ENCODE measurements at regions not wholly inside any gene's neighbourhood (a gene's known extent, or its start where the extent isn't known, plus 50 kb on each side); places are given as distances from the start of the nearest gene placed in this dataset.

DNA sequence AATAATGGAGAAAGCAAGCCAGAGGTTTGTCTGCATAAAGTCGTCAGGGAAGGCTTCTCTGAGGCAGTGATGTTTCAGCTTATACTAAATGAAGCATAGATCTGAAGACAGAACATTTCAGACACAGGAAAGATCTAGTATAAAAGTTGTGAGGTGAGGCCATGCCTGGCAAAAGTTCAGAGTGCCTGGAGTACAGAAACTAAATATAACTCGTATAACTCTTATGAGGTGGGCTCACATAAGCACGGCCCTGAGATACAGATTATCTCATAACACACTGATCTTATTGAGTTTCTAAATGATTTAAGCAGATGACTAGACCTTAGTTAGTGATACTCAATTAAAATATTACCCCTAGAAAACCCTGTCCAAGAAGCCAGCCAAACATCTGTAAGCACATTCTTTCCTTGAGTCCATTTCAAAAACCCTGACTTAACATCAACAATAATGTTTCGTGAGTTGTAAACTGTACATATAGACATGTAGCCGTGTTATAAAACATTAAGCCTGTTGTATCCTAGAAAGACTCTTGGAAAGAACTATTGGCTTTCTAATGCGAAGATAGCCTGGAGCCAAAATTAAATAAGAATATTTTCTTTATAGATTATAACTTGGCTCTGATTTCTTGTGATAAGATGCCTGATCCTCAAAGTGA is 667.6 kb downstream of the TENT5A start:
- TF ChIP-seq POLR2AphosphoS5 (IDR thresholded peaks at IDR 0.05; ENCODE audit: low read depth, low read length) (no peak), POLR2A (IDR thresholded peaks at IDR 0.05; ENCODE audit: low read depth, low read length) (no peak)
